Head of caudate nucleus (tissue), 42 donors: ENCODE measurements at regions not wholly inside any gene's neighbourhood (a gene's known extent, or its start where the extent isn't known, plus 50 kb on each side); places are given as distances from the start of the nearest gene placed in this dataset.
"Not testable (repeated sequence)": the region's sequence is repeated elsewhere in the genome, so short reads cannot be mapped to it uniquely, and the experiment has no call there.

ENCODE experiments used
- DNase-seq, 42 donors: peaks; one replicate each; pipeline versions ENCODE4 v3.0.0 to v3.0.0-alpha.2; 2020 to 2021; ENCODE audit warnings: mixed read lengths in 7 of 42
- intact Hi-C: fragments of 100-400 bp; cut with DNase I; formaldehyde crosslinking; loops from one replicate; pipeline ENCODE4 v1.15.0; 2022

DNA sequence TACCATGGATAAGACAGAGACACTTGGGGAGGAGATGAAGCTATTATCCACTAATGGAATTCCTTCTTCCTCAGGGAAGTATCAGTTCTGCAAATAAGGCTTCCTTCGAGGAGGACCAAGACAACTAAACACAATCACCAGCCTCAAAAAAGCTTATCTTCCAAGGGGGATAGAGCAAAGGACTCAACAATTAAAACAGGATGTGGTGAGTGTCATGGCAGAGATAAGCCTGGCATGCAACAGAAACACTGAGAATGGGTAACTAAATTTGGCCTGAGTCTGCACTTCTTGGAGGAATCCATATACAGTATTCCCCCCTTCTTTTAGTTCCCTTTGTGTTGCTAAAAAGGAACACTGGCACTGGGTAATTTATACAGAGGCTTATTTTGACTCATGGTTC lies 1285.2 kb downstream of the GATA3 start:
- intact Hi-C loops = no loop called here

DNA sequence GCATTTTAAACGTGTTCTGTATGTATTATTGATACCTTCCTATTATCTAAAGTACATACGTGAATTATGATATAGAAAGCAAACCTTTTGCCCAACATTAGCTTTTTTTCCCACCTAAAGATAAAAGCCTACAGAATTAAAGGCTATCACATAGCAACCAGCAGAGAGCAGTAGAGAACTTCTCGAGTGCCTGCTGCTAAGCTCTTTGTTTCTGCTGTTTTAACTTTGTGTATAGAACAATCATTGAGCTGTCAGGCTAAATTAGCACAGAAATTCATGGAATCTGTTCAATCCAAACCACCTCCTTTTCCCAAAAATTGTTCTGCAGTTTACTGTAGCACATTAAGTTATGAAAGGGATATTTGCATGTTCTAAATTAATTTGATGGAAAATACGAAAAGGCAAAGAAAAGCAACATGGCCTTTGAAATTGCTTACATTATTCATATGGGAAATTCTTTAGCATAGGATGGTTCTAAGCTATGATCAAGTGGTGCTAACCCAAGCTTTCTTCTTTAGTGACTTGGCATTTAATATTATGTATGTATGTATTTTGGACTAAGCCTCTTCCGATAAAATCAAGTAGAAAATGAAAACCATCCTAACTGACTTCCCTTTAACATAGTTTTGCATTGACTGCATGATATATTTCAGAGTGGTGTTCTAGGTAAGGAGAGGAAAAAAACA lies 1288.5 kb downstream of the GATA3 start:
- intact Hi-C loops = no loop called here
- peak in 12 of 42 donors; percentile 7 to 61 (median 28) for DNase-seq

More for the DNA sequence above, 1285.2 kb downstream of the GATA3 start:
- DNase-seq = no peak

DNA sequence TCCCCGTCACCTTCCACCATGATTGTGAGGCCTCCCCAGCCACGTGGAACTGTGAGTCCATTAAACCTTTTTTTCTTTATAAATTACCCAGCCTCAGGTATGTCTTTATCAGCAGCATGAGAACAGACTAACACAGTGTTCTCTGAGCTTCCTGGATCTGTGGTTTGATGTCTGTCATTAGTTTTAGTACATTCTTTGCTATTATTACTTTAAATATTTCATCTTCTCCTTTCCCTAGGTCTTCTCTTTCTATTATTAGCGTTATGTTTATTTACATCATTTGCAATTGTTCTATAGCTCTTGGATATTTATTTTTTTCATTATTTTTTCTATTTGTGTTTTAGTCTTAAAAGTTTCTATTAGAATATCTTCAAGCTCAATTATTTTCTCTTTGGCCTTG lies 1293.4 kb downstream of the GATA3 start:
- intact Hi-C loops, DNase-seq: not testable (repeated sequence)

DNA sequence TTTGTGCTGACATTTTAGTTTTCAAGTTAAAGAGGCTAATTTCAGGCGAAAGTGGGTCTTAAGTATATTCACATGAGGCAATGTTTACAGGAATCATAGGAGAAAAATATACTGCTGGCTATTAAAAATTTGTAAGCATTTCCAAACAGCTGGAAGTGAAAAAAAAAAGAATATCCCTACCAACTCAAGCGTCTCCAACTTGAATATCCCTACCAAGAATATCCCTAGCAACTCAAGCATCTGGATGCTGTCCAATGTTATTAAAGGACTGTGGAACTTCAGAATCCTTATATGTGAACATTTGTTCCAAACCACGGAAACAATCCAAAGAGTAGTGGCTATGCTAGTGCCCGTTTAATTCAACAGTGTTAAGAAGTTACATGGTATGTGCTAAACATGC lies 1303.0 kb downstream of the GATA3 start:
- DNase-seq = no peak
- intact Hi-C loops = no loop called here

DNA sequence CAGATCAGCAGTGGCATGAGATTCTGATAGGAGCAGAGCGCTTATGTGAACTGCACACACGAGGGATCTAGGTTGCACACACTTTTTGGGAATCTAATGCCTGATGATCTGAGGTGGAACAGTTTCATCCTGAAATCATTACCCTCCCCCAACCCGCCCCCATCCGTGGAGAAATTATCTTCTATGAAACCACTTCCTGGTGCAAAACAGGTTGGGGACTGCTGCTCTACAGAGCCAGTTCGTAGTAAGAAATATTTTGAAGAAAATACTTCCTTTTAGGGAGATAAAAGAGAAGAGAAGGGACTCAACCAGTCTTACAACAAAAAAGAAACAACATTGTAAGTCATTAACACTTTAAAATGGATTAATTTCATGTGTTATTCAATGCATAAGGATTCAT lies 1308.2 kb downstream of the GATA3 start:
- intact Hi-C loops = no loop called here
- DNase-seq = no peak

DNA sequence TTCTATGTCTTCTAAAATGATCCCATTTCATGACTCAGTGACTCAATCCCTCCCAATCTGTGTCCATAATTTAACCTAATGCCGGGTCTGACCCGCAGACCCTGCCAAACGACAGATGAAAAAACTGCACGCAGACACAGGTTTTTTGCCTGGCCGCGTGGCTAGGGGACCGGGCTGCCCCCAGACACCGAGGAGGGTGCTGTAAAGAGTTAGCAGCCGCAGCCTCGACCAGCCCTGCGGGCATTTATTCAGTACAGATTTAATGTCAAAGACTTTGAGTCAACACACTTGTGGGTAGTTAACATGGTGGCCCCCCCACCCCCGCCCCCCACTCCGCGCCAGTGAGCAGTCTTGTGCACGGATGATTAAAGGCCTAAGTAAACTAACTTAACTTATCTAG lies 1324.7 kb downstream of the GATA3 start:
- intact Hi-C loops = no loop called here
- no peak for DNase-seq

DNA sequence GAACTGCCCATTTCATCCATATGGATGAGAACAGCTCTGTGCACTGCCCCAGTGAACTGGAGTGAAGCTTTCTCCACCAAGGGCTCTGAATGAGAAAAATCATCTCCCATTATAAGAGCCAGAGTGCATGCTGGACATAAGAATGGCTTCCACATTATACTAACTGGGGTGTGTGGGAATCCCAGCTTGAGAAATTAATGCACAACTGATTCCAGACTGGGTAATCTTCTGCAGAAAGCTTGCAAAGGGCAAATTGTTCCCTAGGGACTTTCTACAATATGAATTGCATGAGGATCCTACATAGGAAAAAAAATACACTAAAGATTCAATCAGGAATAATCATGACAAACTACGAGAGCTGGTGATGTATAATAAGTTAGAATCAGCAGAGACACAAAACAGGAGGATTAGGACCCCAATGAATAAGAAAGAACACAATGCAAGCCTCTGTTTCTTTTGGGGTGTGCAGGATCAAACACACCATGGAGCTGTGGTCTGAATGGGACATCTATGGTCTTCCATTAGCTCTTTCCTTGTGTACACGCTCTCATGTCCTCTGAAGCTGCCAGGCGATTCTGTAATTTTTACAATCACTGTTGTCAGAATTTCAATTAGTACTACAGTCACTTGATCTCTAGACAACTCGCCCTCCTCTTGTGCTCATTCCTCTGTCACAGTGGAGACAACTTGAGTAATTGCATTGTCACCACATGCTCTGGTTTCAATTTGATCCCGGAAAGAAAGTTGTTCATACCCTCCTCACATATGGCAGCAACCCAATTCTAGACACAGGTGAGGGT lies 1327.4 kb downstream of the GATA3 start:
- intact Hi-C loops = no loop called here

DNA sequence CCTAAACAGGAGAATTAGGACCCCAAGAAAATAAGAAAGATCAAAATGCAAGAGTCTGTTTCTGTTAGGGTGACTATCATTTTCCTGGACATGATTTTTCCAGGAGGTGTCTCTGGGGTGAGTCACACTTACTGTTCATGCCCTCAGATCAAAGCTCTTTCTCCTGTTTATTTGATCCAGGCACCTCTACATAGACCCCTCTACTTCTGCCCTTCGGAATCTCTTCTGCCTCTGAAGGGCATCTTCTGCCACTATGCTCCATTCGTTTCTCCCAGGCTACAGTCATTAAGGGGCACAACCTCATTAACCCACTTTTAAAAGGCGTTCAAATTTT lies 1328.0 kb downstream of the GATA3 start:
- intact Hi-C loops = no loop called here
- no peak for DNase-seq

More for the DNA sequence above, 1327.4 kb downstream of the GATA3 start:
- no peak for DNase-seq

DNA sequence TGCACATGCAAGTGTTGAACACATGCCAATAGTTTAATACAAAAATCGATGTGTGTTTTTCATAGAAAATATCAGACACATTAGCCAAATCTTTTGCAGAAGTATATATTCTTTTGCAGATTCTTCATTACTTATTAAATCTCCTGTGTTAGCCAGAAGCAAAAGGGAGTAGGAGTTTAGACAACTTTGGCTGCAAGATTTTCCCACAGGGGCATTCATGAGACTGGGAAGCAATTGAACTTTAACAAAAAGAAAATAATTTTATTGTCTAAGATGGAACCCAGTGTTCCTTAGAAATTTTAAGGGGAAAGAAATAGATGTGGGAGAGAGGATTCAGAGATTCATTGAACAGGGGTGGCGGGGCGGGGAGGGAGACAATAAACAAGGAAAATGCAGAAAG lies 1336.0 kb downstream of the GATA3 start:
- no peak for DNase-seq
- intact Hi-C loops = no loop called here

DNA sequence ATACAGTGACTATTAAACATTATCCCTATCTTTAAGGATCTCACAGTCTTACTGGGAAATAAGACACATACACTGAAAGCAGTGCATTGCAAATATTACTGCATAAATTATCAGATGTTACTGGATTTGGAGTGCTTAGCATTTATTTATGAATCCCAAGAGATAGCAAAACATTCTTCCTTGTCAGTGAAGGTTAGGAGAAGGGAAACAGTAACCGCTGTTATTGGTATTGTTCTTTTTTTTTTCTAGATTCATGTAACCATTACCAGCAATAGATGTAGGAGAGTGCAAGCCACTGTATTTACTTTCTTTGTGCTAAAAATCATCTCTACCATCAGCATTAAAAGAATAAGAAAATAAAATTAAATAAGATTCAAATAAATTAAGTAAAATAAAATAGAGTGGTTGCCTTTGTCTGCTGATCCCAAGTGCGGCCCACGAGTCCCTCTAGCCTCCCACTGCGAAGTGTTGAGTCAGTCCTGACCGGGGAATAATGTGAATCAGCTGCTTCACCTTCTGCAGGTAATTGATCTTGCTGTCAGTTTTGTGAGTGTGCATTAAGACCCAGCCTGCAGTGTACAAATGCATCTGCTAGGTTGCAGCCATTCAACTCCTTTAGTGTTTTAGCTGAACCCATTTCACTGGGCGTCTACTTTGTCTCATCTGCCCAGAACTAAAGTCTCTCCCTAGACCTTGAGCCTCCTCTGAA lies 1344.9 kb downstream of the GATA3 start:
- intact Hi-C loops = no loop called here
- DNase-seq = peak in 7 of 42 donors; percentile 5 to 38 (median 15)

DNA sequence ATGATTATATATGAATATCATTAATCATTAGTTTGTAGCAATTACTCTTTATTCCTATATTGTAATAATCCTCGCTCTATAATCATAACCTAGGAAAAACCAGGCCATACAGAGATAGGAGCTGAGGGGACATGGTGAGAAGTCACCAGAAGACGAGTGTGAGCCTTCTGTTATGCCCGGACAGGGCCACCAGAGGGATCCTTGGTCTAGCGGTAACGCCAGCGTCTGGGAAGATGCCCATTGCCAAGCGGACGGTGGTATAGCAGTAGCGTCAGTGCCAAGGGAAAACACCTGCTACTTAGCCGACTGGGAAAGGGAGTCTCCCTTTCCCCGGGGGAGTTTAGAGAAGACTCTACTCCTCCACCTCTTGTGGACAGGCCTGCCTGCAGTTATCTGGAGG lies 1347.6 kb downstream of the GATA3 start:
- intact Hi-C loops, DNase-seq: not testable (repeated sequence)

DNA sequence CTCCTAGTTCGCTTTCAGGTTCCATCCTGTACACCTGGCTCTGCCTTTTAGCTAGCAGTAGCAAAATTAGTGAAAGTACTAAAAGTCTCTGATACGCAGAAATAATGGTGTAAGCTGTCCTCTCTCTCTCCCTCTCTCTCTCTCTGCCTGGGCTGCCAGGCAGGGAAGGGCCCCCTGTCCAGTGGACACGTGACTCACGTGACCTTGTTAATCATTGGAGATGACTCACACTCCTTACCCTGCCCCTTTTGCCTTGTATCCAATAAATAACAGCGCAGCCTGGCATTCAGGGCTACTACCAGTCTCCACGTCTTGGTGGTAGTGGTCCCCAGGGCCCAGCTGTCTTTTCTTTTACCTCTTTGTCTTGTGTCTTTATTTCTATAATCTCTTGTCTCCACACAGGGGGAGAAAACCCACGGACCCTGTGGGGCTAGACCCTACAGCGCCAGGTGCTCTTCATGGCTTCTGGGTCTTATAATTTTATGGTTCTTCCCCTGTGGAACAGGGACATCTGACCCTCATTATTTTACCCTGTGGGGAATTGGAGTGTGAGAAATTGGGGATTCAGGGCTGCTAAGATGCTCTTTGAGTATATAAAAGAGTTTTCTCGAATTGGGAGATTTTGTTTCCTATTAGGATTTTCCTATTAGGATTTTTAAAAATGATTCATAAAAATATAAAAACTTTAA lies 1348.2 kb downstream of the GATA3 start:
- intact Hi-C loops, DNase-seq: not testable (repeated sequence)

DNA sequence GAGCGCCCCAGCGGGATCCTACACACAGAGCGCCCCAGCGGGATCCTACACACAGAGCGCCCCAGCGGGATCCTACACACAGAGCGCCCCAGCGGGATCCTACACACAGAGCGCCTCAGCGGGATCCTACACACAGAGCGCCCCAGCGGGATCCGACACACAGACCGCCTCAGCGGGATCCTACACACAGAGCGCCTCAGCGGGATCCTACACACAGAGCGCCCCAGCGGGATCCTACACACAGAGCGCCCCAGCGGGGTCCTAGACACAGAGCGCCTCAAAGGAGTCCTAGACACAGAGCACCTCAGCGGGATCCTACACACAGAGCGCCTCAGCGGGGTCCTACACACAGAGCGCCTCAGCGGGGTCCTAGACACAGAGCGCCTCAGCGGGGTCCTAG lies 1352.7 kb downstream of the GATA3 start:
- not testable (repeated sequence) for DNase-seq

DNA sequence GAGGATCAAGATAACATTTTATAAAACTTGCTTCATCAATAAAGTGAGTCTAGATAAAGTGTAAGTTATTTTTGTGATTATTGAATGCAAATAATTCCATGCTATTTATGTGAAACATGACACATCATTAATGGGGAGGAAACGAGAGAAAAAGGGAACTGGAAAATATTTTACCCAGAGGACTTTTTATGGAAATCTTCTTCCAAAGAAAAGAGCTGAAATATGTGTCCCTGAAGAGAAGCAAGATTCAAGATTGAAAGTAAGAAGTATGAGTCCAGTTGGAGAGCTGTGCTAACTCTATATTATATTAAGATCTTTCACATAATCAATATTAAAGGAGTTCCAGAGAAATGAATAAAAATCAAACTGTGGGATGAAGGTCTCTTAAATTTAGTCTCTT lies 1361.8 kb downstream of the GATA3 start:
- intact Hi-C loops = no loop called here
- no peak for DNase-seq

More for the DNA sequence above, 1352.7 kb downstream of the GATA3 start:
- intact Hi-C loops = not testable (repeated sequence)

DNA sequence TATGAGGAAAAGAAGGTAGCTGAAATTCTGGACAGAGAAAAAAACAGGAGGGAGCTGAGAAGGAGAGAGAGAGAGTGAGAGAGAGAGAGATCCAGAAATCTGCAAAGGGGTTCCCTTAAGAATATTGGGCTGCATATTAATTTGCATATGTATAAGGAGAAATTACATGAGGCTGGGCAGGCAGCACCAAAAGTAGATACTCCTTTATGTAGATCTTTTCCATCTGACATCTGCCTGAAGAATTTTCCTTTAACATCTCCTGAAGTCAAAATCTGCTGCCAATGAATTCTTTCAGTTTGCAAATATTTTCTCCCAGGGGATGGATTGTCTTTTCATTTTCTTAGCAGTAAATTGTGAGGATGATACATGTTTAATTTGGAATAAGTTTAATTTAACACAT lies 1365.3 kb downstream of the GATA3 start:
- intact Hi-C loops = no loop called here
- DNase-seq = no peak

DNA sequence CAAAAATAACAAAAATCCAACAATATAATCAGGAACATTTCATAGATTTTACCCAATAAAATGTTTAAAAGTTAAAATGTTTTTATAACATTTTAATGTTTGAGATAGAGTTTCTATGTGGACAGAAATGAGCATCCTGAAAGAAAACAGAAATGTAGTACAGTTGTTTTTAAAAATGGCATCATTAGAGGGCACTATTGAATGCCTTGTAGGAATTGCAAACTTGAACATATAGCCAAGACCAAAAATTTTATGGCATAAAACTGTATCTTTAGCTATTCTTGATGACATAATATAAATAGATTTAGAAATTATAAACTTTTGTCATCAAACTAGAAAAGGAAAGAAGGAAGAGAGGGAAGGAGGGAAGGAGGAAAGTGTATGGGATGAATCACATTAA lies 1372.7 kb downstream of the GATA3 start:
- intact Hi-C loops = no loop called here
- no peak for DNase-seq

DNA sequence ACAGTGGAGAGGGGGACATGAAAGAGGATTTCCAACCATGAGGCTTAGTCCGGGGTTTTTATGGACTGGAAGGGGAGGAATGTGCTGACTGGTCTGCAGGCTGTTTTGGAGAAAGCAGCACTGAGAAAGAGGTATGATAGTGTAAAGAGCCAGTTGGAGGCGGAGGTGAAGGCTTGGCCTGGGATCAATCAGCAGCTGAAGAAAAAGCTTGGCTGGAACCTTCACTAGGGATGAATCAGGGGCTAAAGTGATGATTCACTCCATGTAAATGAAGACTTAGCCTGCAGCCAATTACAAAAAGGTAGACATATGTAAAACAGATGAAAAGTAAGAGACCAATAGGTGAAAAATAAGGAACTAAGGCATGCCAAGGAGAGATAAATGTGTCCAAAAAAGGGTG lies 1382.6 kb downstream of the GATA3 start:
- DNase-seq = no peak
- intact Hi-C loops = no loop called here

DNA sequence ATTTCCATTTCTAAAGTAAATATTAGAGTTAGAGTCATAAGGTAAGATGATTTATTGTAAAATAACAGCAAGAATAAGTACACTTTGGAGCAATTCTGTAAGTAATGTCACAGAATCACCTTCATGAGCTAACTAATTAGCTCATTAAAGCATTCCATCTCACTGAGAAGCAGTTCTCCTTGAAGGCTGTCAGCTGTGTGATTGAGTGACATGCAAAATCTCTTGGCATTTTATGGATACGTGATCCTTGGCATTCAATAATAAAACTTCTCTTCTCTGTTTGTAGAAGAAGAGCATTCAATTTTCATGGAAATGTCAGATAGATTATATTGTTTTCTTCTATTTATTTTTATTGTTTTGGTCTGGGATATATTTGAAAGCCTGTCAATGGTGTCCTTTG lies 1389.3 kb downstream of the GATA3 start:
- intact Hi-C loops = no loop called here
- DNase-seq = no peak

DNA sequence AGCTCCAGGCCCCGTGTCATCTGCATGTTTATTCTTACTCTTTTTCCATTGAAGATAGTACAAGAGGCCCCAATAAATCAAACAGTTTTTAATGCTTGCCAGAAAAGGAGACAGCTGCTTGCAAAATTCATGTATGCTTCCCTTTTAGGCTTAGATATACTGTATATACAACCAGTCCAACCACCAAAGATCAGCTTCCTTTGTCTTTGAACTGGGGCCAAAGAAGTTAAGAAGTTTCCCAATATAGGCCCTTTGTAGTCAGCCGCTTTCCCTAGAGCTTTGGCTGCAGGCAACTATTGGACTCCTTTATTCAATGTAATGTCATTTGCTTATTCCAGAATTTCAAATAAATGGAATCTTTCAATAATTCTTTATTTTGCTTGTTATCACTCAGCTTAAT lies 1395.0 kb downstream of the GATA3 start:
- intact Hi-C loops = no loop called here
- DNase-seq = no peak

DNA sequence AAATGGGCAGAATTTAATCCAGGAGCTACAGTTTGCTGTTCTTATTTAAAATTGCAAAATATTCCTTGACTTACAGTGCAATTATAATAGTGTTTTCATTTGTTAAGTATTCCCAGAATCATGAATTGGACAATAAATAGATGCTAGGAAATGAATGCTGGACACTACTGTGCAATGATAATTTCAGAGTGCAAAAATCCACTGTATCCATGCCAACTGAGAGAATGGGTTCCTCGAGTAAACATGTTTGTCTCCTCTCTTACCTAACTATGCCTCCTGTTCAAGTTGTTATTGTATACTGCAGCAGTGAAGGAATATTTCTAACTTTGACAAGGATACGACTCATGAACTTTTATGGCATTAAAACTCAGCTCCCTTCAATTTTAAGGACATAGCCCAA lies 1396.3 kb downstream of the GATA3 start:
- intact Hi-C loops = no loop called here
- DNase-seq = no peak
